Keratinocyte (primary cell): ENCODE measurements at regions not wholly inside any gene's neighbourhood (a gene's known extent, or its start where the extent isn't known, plus 50 kb on each side); places are given as distances from the start of the nearest gene placed in this dataset.

Source experiments
- DNase-seq: peaks from one replicate; pipeline ENCODE4 v3.0.0-alpha.2; 2011; ENCODE audit warnings: low read depth, missing footprints, low spot score
- FAIRE-seq: peaks from 2 replicates; lab custom pipeline; 2011; peaks lifted over from hg19 to GRCh38; lab: Jason Lieb, UNC
- H2AFZ ChIP-seq: 2 replicates; pipeline ENCODE4 v1.6.0; 2012; ENCODE audit warnings: low read length, control low read depth, inconsistent platforms; ENCODE audit not compliant: control insufficient read depth
- H3K27ac ChIP-seq: 2 replicates; pipeline ENCODE4 v1.5.1; 2011; ENCODE audit warnings: low read length; ENCODE audit not compliant: control insufficient read depth, insufficient read depth
- H3K27me3 ChIP-seq: 3 replicates; pipeline ENCODE4 v1.6.0; 2011; ENCODE audit warnings: low read length; ENCODE audit not compliant: control insufficient read depth, insufficient read depth; ENCODE audit errors: extremely low read depth
- H3K36me3 ChIP-seq, 2 experiments: 2 replicates in 1 of 2; 3 replicates in 1 of 2; pipeline ENCODE4 v1.5.1; 2011; ENCODE audit warnings: low read length in 2 of 2, mild to moderate bottlenecking in 1 of 2; ENCODE audit not compliant: control insufficient read depth in 2 of 2, insufficient read depth in 2 of 2; ENCODE audit errors: extremely low read depth in 1 of 2
- H3K4me1 ChIP-seq: 3 replicates; pipeline ENCODE4 v1.5.1; 2011; ENCODE audit warnings: low read length; ENCODE audit not compliant: control insufficient read depth, insufficient read depth; ENCODE audit errors: extremely low read depth
- H3K4me2 ChIP-seq: 3 replicates; pipeline ENCODE4 v1.6.0; 2011; ENCODE audit warnings: low read depth, low read length; ENCODE audit not compliant: control insufficient read depth, insufficient read depth; ENCODE audit errors: extremely low read depth
- H3K4me3 ChIP-seq, 3 experiments: fragments of 200-600 bp in 1 of 3; sonication (generic) in 1 of 3; 2 replicates in 2 of 3; 3 replicates in 1 of 3; pipeline ENCODE4 v1.5.1; 2011 to 2016; ENCODE audit warnings: low read length in 3 of 3, mild to moderate bottlenecking in 3 of 3, control low read depth in 2 of 3, inconsistent platforms in 1 of 3, low read depth in 1 of 3, mixed read lengths in 1 of 3, mixed run types in 1 of 3, moderate library complexity in 1 of 3; ENCODE audit not compliant: control insufficient read depth in 2 of 3, insufficient read depth in 2 of 3; ENCODE audit errors: extremely low read depth in 1 of 3
- H3K79me2 ChIP-seq: 2 replicates; pipeline ENCODE4 v1.6.0; 2012; ENCODE audit warnings: low read length; ENCODE audit not compliant: control insufficient read depth, insufficient read depth
- H3K9ac ChIP-seq: 3 replicates; pipeline ENCODE4 v1.6.0; 2011; ENCODE audit warnings: low read length; ENCODE audit not compliant: control insufficient read depth, insufficient read depth; ENCODE audit errors: extremely low read depth
- H3K9me1 ChIP-seq: 3 replicates; pipeline ENCODE4 v1.6.0; 2011; ENCODE audit warnings: low read length; ENCODE audit not compliant: control insufficient read depth, insufficient read depth; ENCODE audit errors: extremely low read depth
- H3K9me3 ChIP-seq: 2 replicates; pipeline ENCODE4 v1.5.1; 2012; ENCODE audit warnings: low read depth, low read length; ENCODE audit not compliant: control insufficient read depth
- H4K20me1 ChIP-seq: 3 replicates; pipeline ENCODE4 v1.6.0; 2011; ENCODE audit warnings: low read length; ENCODE audit not compliant: control insufficient read depth, insufficient read depth; ENCODE audit errors: extremely low read depth
- EZH2 ChIP-seq: IDR thresholded peaks from one replicate; pipeline ENCODE4 v1.6.1; 2012; ENCODE audit warnings: inconsistent platforms, mild to moderate bottlenecking, low read length, moderate library complexity
- dilution Hi-C: fragments of 300-500 bp; cut with MboI; formaldehyde crosslinking; loops from one replicate; pipeline ENCODE4 v1.7.0; 2020; ENCODE audit warnings: low sequenced_read_pairs; ENCODE audit not compliant: extremely low pct_ligation_motif_present
- TF ChIP-seq, protein P1 (sequence below), 3 experiments: IDR thresholded peaks in 1 of 3; conservative IDR thresholded peaks in 1 of 3; optimal IDR thresholded peaks in 1 of 3; 2 replicates in 2 of 3; 3 replicates in 1 of 3; pipeline versions ENCODE3 to v1.5.1; 2011; ENCODE audit warnings: low read length in 3 of 3, mild to moderate bottlenecking in 3 of 3, moderate library complexity in 2 of 3, control low read depth in 1 of 3, inconsistent platforms in 1 of 3; ENCODE audit not compliant: insufficient read depth in 2 of 3; ENCODE audit errors: extremely low read depth in 1 of 3

DNA sequence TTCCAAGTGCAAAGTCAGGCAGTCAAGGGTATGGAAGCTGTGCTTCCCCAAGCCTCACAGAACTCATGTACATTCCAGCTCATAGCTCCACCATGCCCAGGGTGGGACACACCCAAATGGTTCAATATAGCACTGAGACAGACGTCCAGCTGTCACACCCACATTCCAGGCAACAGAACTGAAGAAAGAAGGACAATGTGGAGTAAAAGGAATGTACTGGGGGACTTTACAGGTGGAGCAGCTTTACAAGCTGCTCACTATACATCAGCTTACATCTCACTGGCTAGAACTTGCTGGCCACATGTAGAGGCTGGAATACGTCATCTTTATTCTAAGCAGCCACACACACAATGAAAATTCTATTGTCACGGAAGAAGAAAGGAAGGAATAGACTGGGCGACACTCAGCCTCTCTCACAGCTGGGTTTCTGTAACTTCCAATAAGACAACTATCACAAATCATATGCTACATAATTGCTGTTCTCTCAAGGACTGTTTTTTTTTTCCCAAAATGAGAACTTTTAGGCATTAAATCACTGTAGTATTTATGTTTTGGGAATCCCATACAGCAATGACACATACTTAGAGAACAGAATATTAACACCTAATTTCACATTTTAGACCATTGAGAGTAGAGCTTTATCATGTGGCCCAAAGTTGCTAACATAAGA, 86.1 kb downstream of the KLF12 start:
- DNase-seq (no peak), FAIRE-seq (peak; percentile 86)
- H3K79me2 ChIP-seq: peaks cover 14% of the 10 kb centered on the region

GRCh38 chr13:74046431-74046830, 87.8 kb downstream of the KLF12 start:
- no peak overlapping the region for H3K4me3 ChIP-seq
- no peaks in the 10 kb centered on the region for H3K27me3 ChIP-seq
- peaks cover 9% of the 10 kb centered on the region for H3K4me1 ChIP-seq
- H3K9me3 ChIP-seq: no peaks in the 10 kb centered on the region
- no peak overlapping the region for H3K27ac ChIP-seq
- FAIRE-seq (no peak), DNase-seq (no peak)
- no peak overlapping the region for H3K9ac ChIP-seq
- no peak for TF ChIP-seq EZH2
- TF ChIP-seq, protein P1, sequence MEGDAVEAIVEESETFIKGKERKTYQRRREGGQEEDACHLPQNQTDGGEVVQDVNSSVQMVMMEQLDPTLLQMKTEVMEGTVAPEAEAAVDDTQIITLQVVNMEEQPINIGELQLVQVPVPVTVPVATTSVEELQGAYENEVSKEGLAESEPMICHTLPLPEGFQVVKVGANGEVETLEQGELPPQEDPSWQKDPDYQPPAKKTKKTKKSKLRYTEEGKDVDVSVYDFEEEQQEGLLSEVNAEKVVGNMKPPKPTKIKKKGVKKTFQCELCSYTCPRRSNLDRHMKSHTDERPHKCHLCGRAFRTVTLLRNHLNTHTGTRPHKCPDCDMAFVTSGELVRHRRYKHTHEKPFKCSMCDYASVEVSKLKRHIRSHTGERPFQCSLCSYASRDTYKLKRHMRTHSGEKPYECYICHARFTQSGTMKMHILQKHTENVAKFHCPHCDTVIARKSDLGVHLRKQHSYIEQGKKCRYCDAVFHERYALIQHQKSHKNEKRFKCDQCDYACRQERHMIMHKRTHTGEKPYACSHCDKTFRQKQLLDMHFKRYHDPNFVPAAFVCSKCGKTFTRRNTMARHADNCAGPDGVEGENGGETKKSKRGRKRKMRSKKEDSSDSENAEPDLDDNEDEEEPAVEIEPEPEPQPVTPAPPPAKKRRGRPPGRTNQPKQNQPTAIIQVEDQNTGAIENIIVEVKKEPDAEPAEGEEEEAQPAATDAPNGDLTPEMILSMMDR (optimal IDR thresholded peaks at IDR 0.05 in 1 of 3, IDR thresholded peaks at IDR 0.05 in 1 of 3, conservative IDR thresholded peaks at IDR 0.05 in 1 of 3; ENCODE audit: extremely low read depth in 1 of 3, insufficient read depth in 2 of 3, low read length in 3 of 3): no peak
- no peak overlapping the region for H2AFZ ChIP-seq
- H3K36me3 ChIP-seq: no peaks in the 10 kb centered on the region
- no peaks in the 10 kb centered on the region for H4K20me1 ChIP-seq
- dilution Hi-C loops: no loop called here
- no peak overlapping the region for H3K4me2 ChIP-seq
- H3K9me1 ChIP-seq: no peaks in the 10 kb centered on the region
- H3K79me2 ChIP-seq: peaks cover 12% of the 10 kb centered on the region

More for the DNA sequence above, 86.1 kb downstream of the KLF12 start:
- Histone ChIP-seq H3K4me3 (peak overlapping the region in 1 of 3 experiments; percentile 26), H3K27ac (no peak overlapping the region), H3K4me2 (peak overlapping the region; percentile 25), H3K4me1 (peaks cover 9% of the 10 kb centered on the region), H3K9ac (no peak overlapping the region), H3K9me3 (no peaks in the 10 kb centered on the region), H3K36me3 (no peaks in the 10 kb centered on the region), H3K27me3 (no peaks in the 10 kb centered on the region), H2AFZ (no peak overlapping the region), H3K9me1 (no peaks in the 10 kb centered on the region), H4K20me1 (no peaks in the 10 kb centered on the region)
- no peak for TF ChIP-seq EZH2
- TF ChIP-seq, protein P1 (optimal IDR thresholded peaks at IDR 0.05 in 1 of 3, IDR thresholded peaks at IDR 0.05 in 1 of 3, conservative IDR thresholded peaks at IDR 0.05 in 1 of 3; ENCODE audit: extremely low read depth in 1 of 3, insufficient read depth in 2 of 3, low read length in 3 of 3): no peak
- dilution Hi-C loops: no loop called here
